ENCODE measurements at regions not wholly inside any gene's neighbourhood (a gene's known extent, or its start where the extent isn't known, plus 50 kb on each side); places are given as distances from the start of the nearest gene placed in this dataset.

DNA sequence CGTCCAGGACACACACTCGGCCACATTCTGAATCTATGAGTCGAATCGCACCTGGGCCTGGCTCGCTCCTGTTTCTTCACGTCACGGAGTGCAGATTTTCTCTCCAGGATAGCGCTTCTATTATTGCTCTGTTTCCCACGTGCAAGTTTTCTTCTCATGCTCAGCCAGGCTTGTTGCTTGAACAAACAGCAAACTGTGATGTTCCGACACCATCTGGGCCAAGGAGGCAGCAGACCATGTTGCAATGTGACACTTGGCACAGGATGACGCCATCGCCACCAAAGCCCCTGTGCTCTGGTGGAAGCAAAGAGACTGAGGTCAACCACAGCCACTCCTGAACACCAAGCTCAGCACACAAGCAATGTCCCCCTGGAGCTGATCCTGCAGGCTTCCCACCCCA is 507.1 kb upstream of the ADARB2 start:
- Histone ChIP-seq H3K27me3 (ENCODE audit: insufficient read depth, insufficient read length) (no peaks in the 10 kb centered on the region), H3K9me3 (ENCODE audit: insufficient read depth, low read length) (no peaks in the 10 kb centered on the region), H3K4me3 (ENCODE audit: insufficient read length, low read depth) (no peak overlapping the region), H3K4me1 (ENCODE audit: insufficient read depth, insufficient read length) (no peaks in the 10 kb centered on the region), H3K9ac (ENCODE audit: insufficient read length, low read depth) (no peak overlapping the region), H3K36me3 (ENCODE audit: insufficient read depth, insufficient read length, low read length) (no peaks in the 10 kb centered on the region)
- no peak for TF ChIP-seq ZNF274 (IDR thresholded peaks at IDR 0.05; ENCODE audit: low read depth, low read length)
- TF ChIP-seq SUZ12 (IDR thresholded peaks at IDR 0.05; ENCODE audit: extremely low read depth, insufficient read depth, insufficient read length): no peak
- TF ChIP-seq YY1 (IDR thresholded peaks at IDR 0.05; ENCODE audit: insufficient read depth, insufficient read length): no peak
- no peak for DNase-seq (ENCODE audit: low read depth, low spot score)

- H3K9me3 ChIP-seq (ENCODE audit: insufficient read depth, low read length): no peaks in the 10 kb centered on the region; the same call in 1 of the 2 replicates
- H3K4me1 ChIP-seq (ENCODE audit: insufficient read depth, insufficient read length): no peaks in the 10 kb centered on the region
- no peaks in the 10 kb centered on the region for H3K36me3 ChIP-seq (ENCODE audit: insufficient read depth, insufficient read length, low read length)
- H3K4me3 ChIP-seq (ENCODE audit: insufficient read length, low read depth): no peak overlapping the region
- no peak for DNase-seq (ENCODE audit: low read depth, low spot score)
- no peaks in the 10 kb centered on the region for H3K27me3 ChIP-seq (ENCODE audit: insufficient read depth, insufficient read length)
- TF ChIP-seq YY1 (IDR thresholded peaks at IDR 0.05; ENCODE audit: insufficient read depth, insufficient read length): no peak
- no peak for TF ChIP-seq ZNF274 (IDR thresholded peaks at IDR 0.05; ENCODE audit: low read depth, low read length)
- no peak for TF ChIP-seq SUZ12 (IDR thresholded peaks at IDR 0.05; ENCODE audit: extremely low read depth, insufficient read depth, insufficient read length)
- H3K9ac ChIP-seq (ENCODE audit: insufficient read length, low read depth): no peak overlapping the region
These were observed 499.6 kb upstream of the ADARB2 start for GRCh38 chr10:2236876-2237275.

DNA sequence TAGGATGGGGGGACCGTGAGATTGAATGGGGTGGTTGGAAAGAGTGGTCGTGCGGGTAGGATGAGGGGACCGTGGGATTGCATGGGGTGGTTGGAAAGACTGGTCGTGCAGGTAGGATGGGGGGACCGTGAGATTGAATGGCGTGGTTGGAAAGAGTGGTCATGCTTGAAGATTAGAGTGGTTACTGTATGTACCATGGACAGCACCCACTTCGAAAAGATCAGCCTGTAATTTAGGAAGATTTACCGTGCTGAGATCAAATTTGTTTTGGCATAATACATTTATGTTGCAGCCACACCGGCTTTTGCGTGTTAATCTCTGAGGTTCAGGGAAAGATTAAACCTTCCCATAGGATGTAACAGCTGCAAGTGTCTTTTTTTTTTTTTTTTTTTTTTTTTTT is 495.2 kb upstream of the ADARB2 start:
- H3K36me3 ChIP-seq (ENCODE audit: insufficient read depth, insufficient read length, low read length): no peaks in the 10 kb centered on the region
- no peaks in the 10 kb centered on the region for H3K9me3 ChIP-seq (ENCODE audit: insufficient read depth, low read length)
- no peaks in the 10 kb centered on the region for H3K4me1 ChIP-seq (ENCODE audit: insufficient read depth, insufficient read length)
- TF ChIP-seq YY1 (IDR thresholded peaks at IDR 0.05; ENCODE audit: insufficient read depth, insufficient read length) (no peak), ZNF274 (IDR thresholded peaks at IDR 0.05; ENCODE audit: low read depth, low read length) (no peak), SUZ12 (IDR thresholded peaks at IDR 0.05; ENCODE audit: extremely low read depth, insufficient read depth, insufficient read length) (no peak)
- H3K9ac ChIP-seq (ENCODE audit: insufficient read length, low read depth): no peak overlapping the region
- DNase-seq (ENCODE audit: low read depth, low spot score): no peak
- H3K27me3 ChIP-seq (ENCODE audit: insufficient read depth, insufficient read length): no peaks in the 10 kb centered on the region
- no peak overlapping the region for H3K4me3 ChIP-seq (ENCODE audit: insufficient read length, low read depth)

DNA sequence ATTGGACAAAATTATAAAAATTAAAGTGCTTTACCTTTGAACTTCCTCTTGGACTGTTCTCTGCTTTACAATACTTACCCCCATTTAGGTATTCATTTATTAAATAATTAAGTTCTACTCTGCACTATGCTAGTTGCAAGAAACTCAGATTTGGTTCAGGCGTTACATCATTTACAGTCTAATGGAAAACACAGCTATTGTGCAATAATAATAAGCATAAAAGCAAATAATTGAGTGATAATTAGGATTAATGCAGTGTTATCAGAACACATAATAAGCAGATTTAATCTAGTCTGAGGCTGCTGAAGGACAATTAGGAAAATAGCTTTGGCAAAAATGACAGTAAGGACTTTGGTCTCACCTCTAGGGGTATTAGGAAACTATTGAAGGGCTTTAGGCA is 493.2 kb upstream of the ADARB2 start:
- no peaks in the 10 kb centered on the region for H3K36me3 ChIP-seq (ENCODE audit: insufficient read depth, insufficient read length, low read length)
- DNase-seq (ENCODE audit: low read depth, low spot score): no peak
- H3K4me3 ChIP-seq (ENCODE audit: insufficient read length, low read depth): no peak overlapping the region
- H3K4me1 ChIP-seq (ENCODE audit: insufficient read depth, insufficient read length): no peaks in the 10 kb centered on the region
- TF ChIP-seq SUZ12 (IDR thresholded peaks at IDR 0.05; ENCODE audit: extremely low read depth, insufficient read depth, insufficient read length): no peak
- TF ChIP-seq ZNF274 (IDR thresholded peaks at IDR 0.05; ENCODE audit: low read depth, low read length): no peak
- TF ChIP-seq YY1 (IDR thresholded peaks at IDR 0.05; ENCODE audit: insufficient read depth, insufficient read length): no peak
- no peaks in the 10 kb centered on the region for H3K9me3 ChIP-seq (ENCODE audit: insufficient read depth, low read length)
- H3K9ac ChIP-seq (ENCODE audit: insufficient read length, low read depth): no peak overlapping the region
- no peaks in the 10 kb centered on the region for H3K27me3 ChIP-seq (ENCODE audit: insufficient read depth, insufficient read length)

GRCh38 chr10:2228320-2228901 is 491.1 kb upstream of the ADARB2 start:
- Histone ChIP-seq H3K9me3 (ENCODE audit: insufficient read depth, low read length) (no peaks in the 10 kb centered on the region), H3K4me1 (ENCODE audit: insufficient read depth, insufficient read length) (no peaks in the 10 kb centered on the region), H3K4me3 (ENCODE audit: insufficient read length, low read depth) (no peak overlapping the region), H3K9ac (ENCODE audit: insufficient read length, low read depth) (no peak overlapping the region), H3K36me3 (ENCODE audit: insufficient read depth, insufficient read length, low read length) (no peaks in the 10 kb centered on the region), H3K27me3 (ENCODE audit: insufficient read depth, insufficient read length) (no peaks in the 10 kb centered on the region)
- no peak for TF ChIP-seq ZNF274 (IDR thresholded peaks at IDR 0.05; ENCODE audit: low read depth, low read length)
- DNase-seq (ENCODE audit: low read depth, low spot score): no peak

DNA sequence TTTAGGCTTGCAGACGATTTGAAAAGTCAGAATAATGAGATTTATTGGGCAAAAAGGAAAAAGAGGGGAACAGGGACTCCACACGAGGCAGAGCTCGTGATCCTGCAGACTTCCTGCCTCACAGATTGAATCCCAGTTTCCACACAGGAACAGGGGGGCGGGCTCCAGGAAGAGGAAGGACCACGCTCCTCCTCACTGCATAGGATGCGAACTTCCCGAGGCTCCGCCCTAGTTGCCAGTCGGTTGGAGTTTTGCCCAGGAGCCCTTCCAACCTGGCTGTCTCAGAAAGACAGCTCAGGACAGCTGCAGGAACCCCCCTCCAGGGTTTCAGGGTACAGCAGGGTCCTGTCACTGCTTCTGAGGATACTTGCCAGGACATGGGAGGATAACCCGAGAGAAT is 488.3 kb upstream of the ADARB2 start:
- Histone ChIP-seq H3K27me3 (ENCODE audit: insufficient read depth, insufficient read length) (no peaks in the 10 kb centered on the region), H3K9me3 (ENCODE audit: insufficient read depth, low read length) (no peaks in the 10 kb centered on the region), H3K36me3 (ENCODE audit: insufficient read depth, insufficient read length, low read length) (no peaks in the 10 kb centered on the region), H3K9ac (ENCODE audit: insufficient read length, low read depth) (no peak overlapping the region), H3K4me1 (ENCODE audit: insufficient read depth, insufficient read length) (no peaks in the 10 kb centered on the region), H3K4me3 (ENCODE audit: insufficient read length, low read depth) (no peak overlapping the region)
- no peak for DNase-seq (ENCODE audit: low read depth, low spot score)
- no peak for TF ChIP-seq SUZ12 (IDR thresholded peaks at IDR 0.05; ENCODE audit: extremely low read depth, insufficient read depth, insufficient read length)
- TF ChIP-seq ZNF274 (IDR thresholded peaks at IDR 0.05; ENCODE audit: low read depth, low read length): no peak
- no peak for TF ChIP-seq YY1 (IDR thresholded peaks at IDR 0.05; ENCODE audit: insufficient read depth, insufficient read length)

DNA sequence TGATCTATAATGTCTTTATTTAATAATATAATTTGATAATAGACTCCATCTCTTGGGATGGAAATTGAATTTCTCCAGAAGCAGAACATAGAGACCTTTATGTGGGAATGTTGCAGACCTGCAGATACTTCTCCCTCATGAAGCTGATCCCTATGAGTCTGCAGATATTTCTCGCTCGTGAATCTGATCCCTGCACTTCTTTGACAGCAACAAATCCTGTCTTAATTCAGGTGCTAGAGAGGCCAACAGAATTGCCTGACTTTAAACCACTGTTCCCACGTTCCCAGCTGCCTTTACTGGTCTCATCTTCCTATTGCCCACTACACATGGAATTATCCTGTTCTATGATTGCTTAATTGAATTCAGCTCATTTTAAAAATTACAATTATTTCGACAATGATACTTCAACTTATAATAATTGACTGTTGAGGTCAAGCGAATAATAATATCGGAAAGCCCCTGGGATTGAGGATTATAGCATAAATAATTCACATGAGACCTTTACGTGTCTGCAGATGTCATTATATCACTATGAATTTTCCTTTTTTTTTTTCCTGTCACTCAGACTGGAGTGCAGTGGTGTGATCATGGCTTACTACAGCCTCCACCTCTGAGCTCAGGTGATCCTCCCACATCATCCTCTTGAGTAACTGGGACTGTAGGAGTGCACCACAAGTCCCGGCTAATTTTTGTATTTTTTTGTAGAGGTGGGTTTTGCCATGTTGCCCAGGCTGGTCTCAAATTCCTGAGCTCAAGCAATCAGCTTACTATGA is 486.4 kb upstream of the ADARB2 start:
- H3K27me3 ChIP-seq (ENCODE audit: insufficient read depth, insufficient read length): no peaks in the 10 kb centered on the region
- DNase-seq (ENCODE audit: low read depth, low spot score): no peak

More for the DNA sequence above, 486.4 kb upstream of the ADARB2 start:
- no peaks in the 10 kb centered on the region for H3K36me3 ChIP-seq (ENCODE audit: insufficient read depth, insufficient read length, low read length)
- H3K4me3 ChIP-seq (ENCODE audit: insufficient read length, low read depth): no peak overlapping the region
- H3K9ac ChIP-seq (ENCODE audit: insufficient read length, low read depth): no peak overlapping the region
- TF ChIP-seq SUZ12 (IDR thresholded peaks at IDR 0.05; ENCODE audit: extremely low read depth, insufficient read depth, insufficient read length): no peak
- H3K9me3 ChIP-seq (ENCODE audit: insufficient read depth, low read length): no peaks in the 10 kb centered on the region
- H3K4me1 ChIP-seq (ENCODE audit: insufficient read depth, insufficient read length): no peaks in the 10 kb centered on the region

Data from NT2/D1 (cell line).